Breast epithelium (tissue), 4 donors: ENCODE measurements at regions not wholly inside any gene's neighbourhood (a gene's known extent, or its start where the extent isn't known, plus 50 kb on each side); places are given as distances from the start of the nearest gene placed in this dataset.

Experiments
- DNase-seq, 2 donors: peaks; one replicate each; pipeline ENCODE4 v3.0.0-alpha.2; 2019; ENCODE audit warnings: low spot score in 2 of 2
- H3K27ac ChIP-seq, 2 donors: fragments of 200-600 bp; sonication (generic) in 1 of 2; one replicate each; pipeline ENCODE4 v1.5.1; 2016 to 2019; ENCODE audit warnings: mild to moderate bottlenecking in 1 of 2
- H3K27me3 ChIP-seq, 2 donors: fragments of 200-600 bp; sonication (generic) in 1 of 2; one replicate each; pipeline versions ENCODE4 v1.5.1 to v1.6.0; 2017 to 2019; ENCODE audit warnings: control low read depth in 1 of 2, mild to moderate bottlenecking in 1 of 2
- H3K36me3 ChIP-seq: fragments of 200-600 bp; one replicate; pipeline ENCODE4 v1.5.1; 2019
- H3K4me1 ChIP-seq, 2 donors: fragments of 200-600 bp; sonication (generic); one replicate each; pipeline ENCODE4 v1.5.1; 2016 to 2019; ENCODE audit warnings: control low read depth in 1 of 2
- H3K4me3 ChIP-seq, 3 donors: fragments of 200-600 bp; sonication (generic); 1 replicate in 2 of 3; 2 replicates in 1 of 3; pipeline ENCODE4 v1.5.1; 2016 to 2019; ENCODE audit warnings: mild to moderate bottlenecking in 3 of 3, moderate library complexity in 2 of 3
- H3K9me3 ChIP-seq, 2 donors: fragments of 200-600 bp; sonication (generic) in 1 of 2; one replicate each; pipeline ENCODE4 v1.5.1; 2016 to 2019; ENCODE audit warnings: control low read depth in 1 of 2
- CTCF ChIP-seq, 3 donors: fragments of 450-650 bp; IDR thresholded peaks; one replicate each; pipeline ENCODE4 v1.5.1; 2016 to 2017; ENCODE audit warnings: antibody characterized with exemption in 3 of 3, mild to moderate bottlenecking in 3 of 3, moderate library complexity in 3 of 3
- POLR2A ChIP-seq: fragments of 450-650 bp; IDR thresholded peaks from one replicate; pipeline ENCODE4 v1.6.1; 2016; ENCODE audit warnings: antibody characterized with exemption, mild to moderate bottlenecking, moderate library complexity
- POLR2AphosphoS5 ChIP-seq, 3 donors: sonication (generic); formaldehyde crosslinking; IDR thresholded peaks; one replicate each; pipeline ENCODE4 v1.6.1; 2017; ENCODE audit warnings: antibody characterized with exemption in 3 of 3
- intact Hi-C: fragments of 100-400 bp; cut with DNase I; formaldehyde crosslinking; loops from one replicate; pipeline ENCODE4 v1.15.1; 2023; ENCODE audit warnings: low total_unique reads

- Histone ChIP-seq H3K4me1 (no peaks in the 10 kb centered on the region), H3K36me3 (no peaks in the 10 kb centered on the region), H3K27ac (no peak overlapping the region), H3K4me3 (no peak overlapping the region), H3K27me3 (no peaks in the 10 kb centered on the region), H3K9me3 (no peaks in the 10 kb centered on the region)
- intact Hi-C loops = no loop called here
- DNase-seq = no peak
- TF ChIP-seq CTCF (IDR thresholded peaks at IDR 0.05) (no peak), POLR2A (no peak), POLR2AphosphoS5 (IDR thresholded peaks at IDR 0.05) (no peak)
Observed at GRCh38 chr1:221791846-221792245, 50.0 kb upstream of the DUSP10 start.
